RPMI8226 (cell line): ENCODE measurements at regions not wholly inside any gene's neighbourhood (a gene's known extent, or its start where the extent isn't known, plus 50 kb on each side); places are given as distances from the start of the nearest gene placed in this dataset.
"Not testable (repeated sequence)": the region's sequence is repeated elsewhere in the genome, so short reads cannot be mapped to it uniquely, and the experiment has no call there.

Experiments used
- DNase-seq: peaks from one replicate; pipeline ENCODE4 v3.0.0-alpha.2; 2015

GRCh38 chr6:19569563-19569962 lies 267.6 kb upstream of the ID4 start:
- DNase-seq, result peak; percentile 45

GRCh38 chr6:19571176-19571575 lies 266.0 kb upstream of the ID4 start:
- no peak for DNase-seq

GRCh38 chr6:19578481-19578880 lies 258.7 kb upstream of the ID4 start:
- no peak for DNase-seq

- not testable (repeated sequence) for DNase-seq
Measured at GRCh38 chr6:19584207-19584606, 253.0 kb upstream of the ID4 start.

GRCh38 chr6:19587238-19587942 lies 249.8 kb upstream of the ID4 start:
- DNase-seq, result peak; percentile 37

GRCh38 chr6:19590501-19591131 lies 246.6 kb upstream of the ID4 start:
- no peak for DNase-seq

- no peak for DNase-seq
Measured at GRCh38 chr6:19597809-19598320, 239.3 kb upstream of the ID4 start.

- no peak for DNase-seq
Measured at GRCh38 chr6:19599796-19600464, 237.2 kb upstream of the ID4 start.

GRCh38 chr6:19602434-19603013 lies 234.6 kb upstream of the ID4 start:
- DNase-seq, result no peak

GRCh38 chr6:19603721-19604120 lies 233.4 kb upstream of the ID4 start:
- no peak for DNase-seq

- no peak for DNase-seq
Measured at GRCh38 chr6:19605624-19606023, 231.5 kb upstream of the ID4 start.

- no peak for DNase-seq
Measured at GRCh38 chr6:19608546-19608945, 228.6 kb upstream of the ID4 start.

GRCh38 chr6:19609972-19610641 lies 227.1 kb upstream of the ID4 start:
- DNase-seq, result no peak

- DNase-seq, result peak; percentile 38
Measured at GRCh38 chr6:19612672-19613466, 224.3 kb upstream of the ID4 start.

- DNase-seq, result no peak
Measured at GRCh38 chr6:19613678-19614077, 223.5 kb upstream of the ID4 start.

- DNase-seq, result no peak
Measured at GRCh38 chr6:19616022-19616421, 221.1 kb upstream of the ID4 start.

- DNase-seq, result no peak
Measured at GRCh38 chr6:19632230-19632629, 204.9 kb upstream of the ID4 start.

GRCh38 chr6:19632786-19633185 lies 204.4 kb upstream of the ID4 start:
- no peak for DNase-seq

GRCh38 chr6:19635728-19636127 lies 201.4 kb upstream of the ID4 start:
- no peak for DNase-seq

GRCh38 chr6:19637010-19637409 lies 200.2 kb upstream of the ID4 start:
- no peak for DNase-seq

- no peak for DNase-seq
Measured at GRCh38 chr6:19638931-19639330, 198.2 kb upstream of the ID4 start.

- no peak for DNase-seq
Measured at GRCh38 chr6:19643287-19643686, 193.9 kb upstream of the ID4 start.
